ENCODE measurements at regions not wholly inside any gene's neighbourhood (a gene's known extent, or its start where the extent isn't known, plus 50 kb on each side); places are given as distances from the start of the nearest gene placed in this dataset.

DNA sequence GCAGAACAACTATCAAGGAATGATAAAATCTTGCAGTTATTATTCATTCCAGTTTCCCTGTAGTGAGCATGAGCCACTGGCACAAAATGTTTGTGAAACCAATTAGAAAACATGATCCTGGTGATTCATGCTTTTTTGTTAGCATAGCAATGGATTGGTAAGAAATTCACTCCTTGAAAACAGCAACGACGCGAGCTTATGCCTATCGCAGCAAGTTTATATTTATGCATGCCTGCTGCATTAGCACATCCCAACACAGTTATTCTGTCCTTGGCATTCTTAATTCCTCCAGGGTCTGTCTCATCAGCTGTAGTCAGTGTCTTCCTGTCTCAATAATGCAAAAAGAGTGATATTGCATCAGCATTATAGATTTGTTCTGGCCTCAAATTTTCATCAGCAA lies 975.9 kb downstream of the STIM2 start:
- no peak for DNase-seq (ENCODE audit: low spot score)

DNA sequence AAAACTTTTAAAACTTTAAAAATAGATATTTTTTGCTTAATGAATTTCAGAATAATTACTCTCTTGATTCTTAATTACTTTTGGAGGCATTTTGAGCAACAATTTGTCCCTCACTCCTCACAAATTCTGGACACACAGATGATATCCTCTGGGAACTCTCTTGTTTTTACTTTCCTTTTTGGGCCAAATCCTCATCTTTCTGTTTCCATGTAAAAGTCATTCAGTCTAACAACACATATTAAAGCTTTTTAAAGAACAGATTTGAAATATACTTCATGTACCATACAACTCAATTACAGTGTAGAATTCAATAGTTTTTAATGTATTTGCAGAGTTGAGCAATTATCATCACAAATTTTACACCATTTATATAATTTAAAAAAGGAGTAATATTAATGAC lies 983.1 kb downstream of the STIM2 start:
- no peak for DNase-seq (ENCODE audit: low spot score)

DNA sequence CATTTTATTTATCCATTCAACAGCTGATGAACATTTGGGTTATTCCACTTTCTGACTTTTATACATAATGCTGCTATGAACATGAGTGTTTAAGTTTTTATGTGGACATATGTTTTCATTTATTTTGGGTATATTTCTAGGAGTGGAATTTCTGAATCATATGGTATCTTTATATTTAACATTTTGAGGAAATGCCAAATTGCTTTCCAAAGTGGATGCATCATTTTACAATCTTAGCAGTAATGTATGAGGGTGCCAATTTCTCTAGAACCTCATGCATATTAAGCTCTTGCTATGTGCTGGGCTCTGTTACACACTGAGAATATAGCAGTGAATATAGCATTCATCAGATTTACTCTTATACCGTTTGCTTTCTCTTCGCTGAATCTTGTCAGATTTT lies 983.7 kb downstream of the STIM2 start:
- DNase-seq (ENCODE audit: low spot score): no peak

DNA sequence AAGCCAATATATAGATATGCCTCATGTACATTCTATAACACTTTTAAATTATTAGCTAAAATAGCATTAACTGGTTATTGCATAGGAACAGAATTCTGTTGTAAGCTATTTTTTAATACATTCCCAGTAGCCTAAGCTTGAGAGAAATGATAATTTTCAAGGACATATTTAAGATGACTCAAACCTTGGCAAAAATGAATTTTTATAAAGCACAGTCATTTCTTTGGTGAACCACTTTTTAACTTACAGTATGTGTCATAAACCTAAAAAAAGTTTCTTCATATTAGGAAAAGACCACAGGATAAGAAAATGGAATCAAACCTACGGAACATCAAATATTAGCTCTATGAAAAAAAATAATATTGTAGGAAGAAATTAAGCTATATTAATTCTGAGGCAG lies 986.3 kb downstream of the STIM2 start:
- DNase-seq (ENCODE audit: low spot score): no peak

DNA sequence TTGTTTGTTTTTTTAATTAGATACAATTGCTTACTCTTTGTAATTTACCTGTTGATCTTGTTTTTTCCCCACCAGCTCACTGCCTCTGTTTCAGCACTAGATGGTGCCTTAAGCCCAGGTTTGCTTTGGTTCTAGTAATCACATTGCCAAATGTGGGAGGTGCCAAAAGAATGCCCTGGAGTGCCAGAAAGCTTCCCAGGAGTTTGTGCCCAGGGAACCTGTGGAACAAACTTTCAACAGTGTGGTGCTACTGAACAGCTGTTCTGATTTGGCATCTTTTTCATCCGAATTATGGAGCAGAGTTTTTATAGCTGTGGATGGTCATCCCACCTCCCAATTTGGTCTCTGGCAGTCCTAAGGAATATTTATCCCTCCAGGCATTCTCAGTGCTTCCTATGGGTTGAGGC lies 1000.7 kb downstream of the STIM2 start:
- peak; percentile 45 for DNase-seq (ENCODE audit: low spot score)

DNA sequence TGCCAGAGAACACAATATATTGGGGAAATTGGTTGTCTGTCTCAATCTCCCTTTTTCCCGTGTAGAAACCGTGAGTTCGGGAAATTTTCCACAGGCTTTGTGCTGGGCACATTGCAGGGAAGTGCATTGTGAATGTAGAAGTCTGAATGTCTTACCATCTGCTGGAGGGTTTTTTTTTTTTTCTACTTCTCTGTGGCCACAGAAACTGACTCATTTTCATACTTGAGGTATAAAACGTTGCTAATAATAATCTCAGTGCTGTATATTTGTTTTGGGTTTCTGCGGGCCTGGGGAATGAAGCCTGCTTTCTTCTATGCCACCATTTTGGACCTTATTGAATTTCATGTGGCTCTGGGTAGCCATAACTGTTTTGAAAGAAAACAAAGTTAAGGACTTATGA lies 1001.2 kb downstream of the STIM2 start:
- no peak for DNase-seq (ENCODE audit: low spot score)

DNA sequence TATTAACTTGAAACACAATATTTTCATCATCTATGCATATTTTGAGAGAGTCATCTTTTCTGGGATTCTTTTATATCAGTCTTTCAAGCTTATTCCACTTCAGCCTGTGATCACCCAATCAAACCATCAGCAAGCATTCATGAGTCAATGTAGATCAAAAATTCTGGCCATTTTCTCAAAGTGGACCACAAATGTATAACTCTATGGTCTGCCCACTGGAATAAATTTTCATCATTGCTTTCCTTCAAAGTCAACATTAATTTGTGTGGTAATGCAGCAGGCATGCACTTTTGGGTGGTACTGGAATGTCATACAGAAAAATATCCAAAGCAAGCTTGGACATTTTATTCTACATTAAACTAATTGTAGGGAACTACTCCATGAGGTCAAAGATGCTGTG lies 1013.0 kb downstream of the STIM2 start:
- DNase-seq (ENCODE audit: low spot score): no peak

DNA sequence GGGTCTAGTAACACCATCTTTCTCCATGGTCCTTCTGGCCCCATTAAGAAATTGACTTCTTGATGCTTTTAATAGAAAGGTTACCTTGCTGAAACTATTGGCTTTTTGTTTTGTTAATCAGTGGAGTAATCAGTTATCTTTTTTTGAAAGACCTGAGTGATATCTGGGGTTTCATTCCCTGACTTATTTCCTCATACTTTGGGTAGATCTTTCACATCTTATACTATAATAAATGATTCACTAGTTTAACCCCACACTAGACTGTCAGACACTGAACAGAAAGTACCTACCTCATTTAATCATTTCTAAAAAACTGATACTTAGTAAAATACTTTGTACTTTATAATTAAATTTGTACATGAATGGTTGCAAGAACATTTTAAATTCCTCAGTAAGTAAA lies 1021.1 kb downstream of the STIM2 start:
- DNase-seq (ENCODE audit: low spot score): no peak

DNA sequence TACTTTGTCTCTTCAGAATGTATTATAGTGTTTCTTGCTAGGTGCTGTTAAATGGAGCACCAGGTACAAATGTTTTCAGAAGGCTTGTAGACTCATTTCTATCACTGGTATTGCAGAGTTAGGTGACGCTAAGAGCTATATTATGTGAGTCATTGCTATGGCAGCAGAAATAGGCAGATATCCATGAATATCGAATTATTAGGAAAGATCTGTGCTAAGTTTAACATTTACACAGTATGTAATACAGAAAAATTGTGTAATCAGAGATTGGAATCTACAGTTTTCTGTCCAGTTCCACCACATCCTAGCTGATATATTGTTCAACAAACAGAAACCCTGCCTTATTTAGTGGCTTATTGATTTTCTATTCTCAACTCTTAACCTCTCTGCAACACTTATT lies 1025.5 kb downstream of the STIM2 start:
- no peak for DNase-seq (ENCODE audit: low spot score)

DNA sequence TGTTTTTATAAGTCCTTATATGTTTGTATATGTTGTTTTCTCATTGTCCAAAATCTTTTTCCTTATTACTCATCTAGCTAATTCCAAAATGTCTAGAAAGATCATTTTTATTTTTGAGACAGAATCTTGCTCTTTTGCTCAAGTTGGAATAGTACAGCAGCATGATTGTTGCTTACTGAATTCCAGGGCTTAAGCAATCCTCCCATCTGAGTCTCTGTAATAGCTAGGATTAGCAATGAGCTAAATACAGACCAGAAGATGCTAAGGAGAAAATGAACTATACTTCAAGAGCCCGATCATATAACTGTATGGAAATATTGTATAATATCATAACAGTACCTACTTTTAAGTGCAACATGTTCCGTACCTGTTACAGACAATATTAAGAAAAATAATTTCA lies 1027.0 kb downstream of the STIM2 start:
- DNase-seq (ENCODE audit: low spot score): no peak

DNA sequence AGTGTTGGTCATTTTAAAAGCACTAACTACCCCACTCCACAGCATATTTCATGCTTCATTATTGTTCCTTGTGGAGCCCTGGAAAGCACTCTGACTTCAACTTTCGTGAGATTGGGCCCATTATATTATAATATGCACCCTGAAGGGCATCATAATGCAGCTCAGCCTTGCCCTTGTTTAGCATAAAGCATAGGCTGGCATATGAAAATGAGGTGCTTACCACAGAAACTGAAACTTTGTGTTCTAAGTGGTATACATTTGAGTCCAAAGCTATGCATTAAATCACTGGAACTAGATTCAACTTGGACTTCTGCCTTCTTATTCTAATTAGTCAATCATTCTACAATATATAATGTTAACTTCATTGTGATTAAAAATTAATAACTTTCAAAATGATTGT lies 1027.9 kb downstream of the STIM2 start:
- no peak for DNase-seq (ENCODE audit: low spot score)

DNA sequence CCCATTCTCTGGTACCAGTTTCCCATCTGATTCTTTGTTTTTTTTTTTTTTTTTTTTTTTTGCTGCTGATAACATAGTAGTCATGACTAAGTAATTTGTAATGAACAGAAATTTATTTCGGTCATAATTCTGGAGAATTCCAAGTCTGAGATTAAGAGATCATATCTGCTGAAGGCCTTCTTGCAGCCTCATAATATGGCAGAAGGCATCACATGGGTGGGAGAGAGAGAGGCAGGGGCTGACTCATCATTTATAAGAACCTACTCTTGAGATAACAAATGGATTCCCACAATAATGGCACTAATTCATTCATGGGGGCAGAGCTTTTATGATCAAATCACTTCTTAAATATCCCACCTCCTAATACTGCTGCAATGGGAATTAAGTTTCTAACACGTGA lies 1034.3 kb downstream of the STIM2 start:
- DNase-seq (ENCODE audit: low spot score): no peak

DNA sequence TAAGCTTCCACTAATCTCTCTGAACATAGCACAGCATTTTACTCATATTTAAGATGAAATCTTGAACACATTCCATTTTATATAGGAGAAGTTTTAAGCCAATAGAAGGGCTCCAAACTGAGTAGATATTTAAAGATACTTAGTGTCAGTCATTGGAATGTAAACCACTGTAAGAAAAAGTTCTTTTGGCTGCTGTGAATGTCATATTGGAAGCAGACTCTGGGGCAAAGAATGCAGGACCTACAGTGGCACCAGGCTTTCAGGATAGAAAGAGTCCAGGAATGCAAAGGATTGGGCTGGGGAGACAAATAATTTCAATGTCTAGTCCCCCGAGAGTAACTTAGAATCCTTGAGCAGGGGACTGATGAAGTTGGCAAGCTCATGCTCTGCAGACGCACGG lies 1047.7 kb downstream of the STIM2 start:
- no peak for DNase-seq (ENCODE audit: low spot score)

DNA sequence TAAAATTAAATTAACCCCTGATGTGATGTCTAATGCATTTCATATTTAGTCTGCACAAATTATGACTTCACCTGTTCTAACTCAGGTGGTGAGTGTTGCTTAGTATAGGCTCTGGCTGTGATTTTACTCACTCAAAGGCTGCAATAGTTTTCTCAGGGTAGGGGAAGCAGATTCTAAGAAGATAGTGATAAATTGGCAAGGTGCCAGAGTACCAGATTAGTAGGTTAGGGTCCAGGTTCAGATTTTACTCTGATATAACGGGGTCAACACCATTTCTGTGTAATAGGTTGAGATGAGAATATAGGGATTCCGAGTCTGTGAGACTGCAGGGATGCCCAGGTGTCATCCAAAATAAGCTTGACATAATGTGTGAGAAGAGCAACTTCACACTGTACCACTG lies 1049.6 kb downstream of the STIM2 start:
- DNase-seq (ENCODE audit: low spot score): no peak

DNA sequence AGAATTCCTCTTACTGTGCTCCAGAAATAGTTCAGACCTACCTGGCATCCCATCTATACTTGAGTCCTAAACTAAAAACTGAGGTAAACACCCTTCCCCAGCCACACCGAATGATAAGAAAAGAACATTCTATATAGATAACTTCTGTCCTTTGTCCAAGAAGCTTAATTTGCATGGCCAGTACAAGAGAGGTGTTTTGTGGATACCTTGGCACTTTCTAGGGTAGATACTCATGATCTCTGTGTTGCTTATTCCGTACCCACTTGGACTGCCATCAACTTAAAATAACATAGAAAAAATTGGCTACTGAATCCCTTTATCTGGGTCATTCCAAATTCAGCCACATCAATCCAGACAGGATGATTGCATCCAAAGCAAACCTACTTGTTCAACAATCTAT lies 1050.4 kb downstream of the STIM2 start:
- no peak for DNase-seq (ENCODE audit: low spot score)

DNA sequence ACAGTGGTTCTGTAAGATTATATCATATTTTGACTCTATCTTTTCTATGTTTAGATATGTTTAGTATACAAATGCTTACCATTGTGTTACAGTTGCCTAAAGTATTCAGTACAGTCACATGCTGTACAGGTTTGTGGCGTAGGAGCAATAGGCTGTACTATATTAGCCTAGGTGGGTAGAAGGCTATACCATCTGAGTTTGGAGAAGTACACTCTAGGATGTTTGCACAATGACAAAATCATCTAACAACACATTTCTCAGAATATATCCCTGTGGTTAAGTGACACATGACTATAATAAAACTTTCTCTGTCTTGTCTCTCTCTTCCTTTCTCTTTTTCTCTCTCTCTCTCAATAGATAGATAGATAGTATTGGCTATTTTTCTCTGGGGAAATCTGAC lies 1053.1 kb downstream of the STIM2 start:
- no peak for DNase-seq (ENCODE audit: low spot score)

DNA sequence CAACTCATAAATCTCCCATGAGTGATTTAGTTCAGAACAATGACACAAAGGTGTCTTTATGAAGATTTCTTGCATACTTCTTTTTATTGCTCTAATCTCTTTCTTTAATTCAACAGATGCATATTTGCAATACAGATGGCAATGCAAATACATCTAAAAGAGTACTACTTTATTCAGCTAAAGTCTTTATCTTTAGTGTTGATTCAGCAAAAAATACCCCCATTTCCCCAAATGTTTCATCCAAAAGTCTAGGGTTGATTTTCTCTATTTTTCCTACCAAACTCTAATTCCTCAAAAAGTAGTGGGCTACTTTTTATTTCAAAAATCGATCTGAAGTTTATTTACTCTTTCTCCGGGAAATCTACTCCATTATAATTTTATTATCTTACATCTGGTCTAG lies 1055.2 kb downstream of the STIM2 start:
- DNase-seq (ENCODE audit: low spot score): no peak

DNA sequence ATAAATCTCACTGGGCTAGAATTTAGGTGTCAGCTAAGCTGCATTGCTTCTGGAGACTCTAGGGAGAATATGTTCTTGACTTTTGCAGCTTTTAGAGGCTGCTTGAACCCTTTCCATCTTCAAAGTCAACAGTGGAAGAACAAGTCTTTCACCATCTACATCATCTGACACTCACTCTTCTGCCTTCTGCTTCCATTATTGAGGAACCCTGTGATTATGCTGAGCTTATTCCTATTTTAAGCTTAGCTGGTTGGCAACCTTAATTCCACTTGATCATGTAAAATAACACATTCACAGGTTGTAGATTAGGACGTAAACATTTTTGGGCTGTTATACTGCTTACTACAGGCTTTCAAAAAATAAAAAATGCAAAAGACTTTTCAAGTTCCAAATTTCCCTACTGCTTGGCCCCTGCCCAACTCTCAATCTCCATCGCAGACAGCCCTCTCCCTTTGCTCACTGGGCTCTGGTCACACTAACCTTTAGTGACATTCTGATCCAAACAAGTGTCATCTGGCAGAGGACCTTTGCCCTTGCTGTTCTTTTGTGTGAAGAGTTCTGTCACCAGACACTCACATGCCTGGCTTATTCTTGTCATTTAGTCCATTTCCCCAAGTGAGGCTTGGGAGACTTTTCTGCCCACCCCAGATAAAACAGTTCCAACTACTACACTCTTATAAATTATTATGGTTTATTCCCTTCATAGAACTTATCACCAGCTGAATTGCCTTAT lies 1056.0 kb downstream of the STIM2 start:
- no peak for DNase-seq (ENCODE audit: low spot score)

DNA sequence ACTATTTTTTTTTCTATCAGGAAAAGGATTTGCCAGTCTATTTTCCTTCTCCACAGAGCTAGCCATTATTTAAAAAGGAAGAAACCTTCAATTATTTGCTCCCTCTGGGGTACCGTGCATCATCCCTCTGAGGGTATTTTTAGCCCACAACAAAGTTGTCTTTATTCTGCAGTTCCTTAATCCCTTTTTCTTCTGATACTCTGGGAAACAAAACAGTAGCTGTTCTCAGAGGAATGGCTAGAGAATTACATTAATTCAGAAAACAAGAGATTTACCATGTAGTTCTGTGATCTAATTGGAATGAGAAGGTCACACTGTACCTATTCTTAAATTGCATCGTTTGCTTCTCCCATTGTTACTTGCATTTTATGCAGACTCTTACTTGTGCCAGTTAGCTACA lies 1056.7 kb downstream of the STIM2 start:
- no peak for DNase-seq (ENCODE audit: low spot score)

DNA sequence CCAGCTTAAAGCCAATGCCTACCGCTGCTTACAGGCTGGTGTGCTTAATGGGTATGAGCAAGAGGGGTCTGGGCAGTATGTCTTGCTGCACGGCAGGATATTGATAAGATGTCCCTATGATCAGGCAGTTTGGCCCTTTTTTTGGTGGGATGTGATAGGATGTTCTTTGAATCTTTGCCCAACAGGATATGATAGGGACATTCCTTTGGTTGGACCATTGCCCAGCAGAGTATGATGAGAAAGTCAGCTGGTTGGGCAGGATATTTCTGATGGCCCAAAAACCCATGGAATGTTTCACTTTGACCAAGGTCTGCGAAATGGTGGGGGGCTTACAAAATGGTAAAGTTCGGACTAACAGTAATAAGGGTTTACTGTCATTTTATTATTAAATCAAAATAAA lies 1060.6 kb downstream of the STIM2 start:
- no peak for DNase-seq (ENCODE audit: low spot score)

DNA sequence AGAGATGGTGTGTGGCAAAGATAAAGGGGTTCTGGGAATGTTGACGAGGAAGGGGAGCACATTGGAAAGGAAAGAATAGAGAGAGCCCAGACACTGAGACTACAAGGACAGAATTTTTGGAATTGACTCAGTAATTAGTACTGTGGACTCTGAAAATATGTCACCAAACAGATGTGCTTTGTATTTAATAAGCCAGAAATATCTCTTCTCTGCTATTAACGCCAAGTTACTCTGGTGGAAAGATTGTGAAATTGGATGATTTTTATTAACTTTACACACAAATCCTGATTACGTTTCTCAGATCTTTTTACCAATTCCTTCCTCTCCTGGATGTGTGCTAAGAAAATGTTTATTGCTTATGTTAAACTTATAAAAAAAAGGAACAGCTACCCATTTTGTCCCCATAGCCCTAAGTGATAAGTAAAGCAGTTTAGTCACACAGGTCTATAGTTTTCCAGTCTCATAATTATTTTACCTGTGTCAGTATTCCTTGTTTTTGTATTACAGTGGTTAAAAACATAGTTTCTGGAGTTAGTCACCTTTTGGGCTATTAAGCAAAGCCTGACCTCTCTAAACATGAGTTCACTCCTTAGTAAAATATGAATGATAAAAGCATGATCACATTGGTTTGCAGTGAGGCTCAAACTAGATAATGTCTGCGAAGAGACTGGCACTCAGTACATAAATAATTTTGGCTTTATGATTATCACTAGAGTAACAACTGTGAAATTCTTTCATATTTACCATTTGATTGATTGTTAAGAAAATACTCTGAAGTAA lies 1068.3 kb downstream of the STIM2 start:
- no peak for DNase-seq (ENCODE audit: low spot score)

DNA sequence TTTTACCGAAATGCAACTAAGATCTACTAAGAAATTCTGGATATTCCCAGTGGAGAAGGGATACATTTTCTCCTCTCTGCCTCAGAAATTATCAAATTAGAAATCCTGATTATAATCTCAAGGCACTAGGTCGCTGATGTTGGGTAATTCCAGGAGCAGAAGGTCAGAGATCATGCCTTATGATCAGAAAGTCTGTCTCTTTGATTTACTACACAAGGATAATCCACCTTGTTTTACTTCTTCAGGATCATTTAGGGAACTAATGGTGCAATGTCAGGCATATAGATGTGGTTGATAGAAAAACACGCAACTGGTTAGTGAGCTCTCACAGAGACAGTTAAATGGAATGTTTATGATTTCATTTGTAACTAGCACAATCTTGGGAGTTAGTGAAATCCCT lies 1069.7 kb downstream of the STIM2 start:
- DNase-seq (ENCODE audit: low spot score): peak; percentile 95

DNA sequence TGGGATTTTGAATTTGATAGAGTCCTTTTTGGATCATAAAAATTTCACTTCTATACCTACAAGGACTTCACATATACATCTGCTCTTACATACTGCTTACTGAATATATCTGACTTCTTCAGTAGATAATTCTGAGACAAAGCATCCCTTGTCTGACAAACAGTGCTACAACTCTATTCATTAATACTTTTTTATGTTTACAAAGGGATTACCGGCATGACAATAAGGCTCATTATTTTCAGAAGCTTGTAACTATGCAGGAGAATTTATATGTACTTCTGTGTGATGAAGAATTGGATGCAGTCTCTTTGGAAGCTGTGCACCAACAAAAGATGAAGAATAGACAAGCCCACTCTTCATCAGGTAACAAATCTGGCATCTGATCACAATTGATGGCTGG lies 1070.3 kb downstream of the STIM2 start:
- DNase-seq (ENCODE audit: low spot score): no peak

DNA sequence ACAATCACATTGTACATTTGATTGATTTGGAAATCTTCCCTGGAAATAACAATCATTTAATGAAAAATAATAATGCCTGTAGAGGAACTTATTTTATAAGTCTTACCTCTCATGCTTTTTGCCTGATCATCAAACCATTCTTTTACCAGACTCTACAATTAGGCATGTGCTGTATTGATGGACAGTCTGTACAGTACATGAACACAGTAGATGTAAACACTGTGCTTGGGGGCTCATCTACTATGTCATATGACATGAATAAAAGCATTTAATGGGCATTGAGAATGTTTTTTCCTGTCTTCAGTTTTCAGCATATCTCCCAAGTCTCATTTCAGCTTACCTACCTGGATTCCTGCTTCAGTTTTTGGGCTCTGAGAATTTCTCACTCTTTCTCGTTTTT lies 1070.9 kb downstream of the STIM2 start:
- DNase-seq (ENCODE audit: low spot score): no peak

All from SK-N-DZ (cell line).